NOMO-1 treated with DMSO at 0.1 percent for 48 hours (cell line): ENCODE measurements at regions not wholly inside any gene's neighbourhood (a gene's known extent, or its start where the extent isn't known, plus 50 kb on each side); places are given as distances from the start of the nearest gene placed in this dataset.

ENCODE experiments used
- DNase-seq: peaks from one replicate; lab custom pipeline; 2025; ENCODE audit not compliant: unreplicated experiment; lab: John Stamatoyannopoulos, UW

- no peak for DNase-seq
Observed at GRCh38 chr5:174307031-174307408, 261.5 kb downstream of the NSG2 start.

GRCh38 chr5:174307656-174308271, 262.3 kb downstream of the NSG2 start:
- no peak for DNase-seq

GRCh38 chr5:174309131-174309795, 263.8 kb downstream of the NSG2 start:
- DNase-seq: no peak

DNA sequence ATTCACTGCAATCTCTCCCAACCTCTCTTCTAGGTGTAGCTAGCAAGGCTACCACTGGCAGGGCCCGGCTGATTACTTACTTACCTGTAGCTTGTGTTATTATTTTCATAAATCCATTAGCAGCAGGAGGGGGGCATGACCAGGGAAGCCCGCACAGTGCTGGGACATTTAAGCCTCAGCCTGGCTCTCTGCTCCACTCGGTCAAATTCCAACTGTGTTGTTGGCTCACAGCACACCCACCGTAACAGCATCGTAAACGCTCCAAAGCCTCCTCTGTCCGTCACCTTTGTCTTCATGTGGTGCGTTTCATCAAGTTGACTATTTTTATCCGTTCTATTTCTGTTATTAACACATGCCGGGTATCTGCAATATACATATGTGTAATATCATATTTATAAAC, 264.7 kb downstream of the NSG2 start:
- no peak for DNase-seq

DNA sequence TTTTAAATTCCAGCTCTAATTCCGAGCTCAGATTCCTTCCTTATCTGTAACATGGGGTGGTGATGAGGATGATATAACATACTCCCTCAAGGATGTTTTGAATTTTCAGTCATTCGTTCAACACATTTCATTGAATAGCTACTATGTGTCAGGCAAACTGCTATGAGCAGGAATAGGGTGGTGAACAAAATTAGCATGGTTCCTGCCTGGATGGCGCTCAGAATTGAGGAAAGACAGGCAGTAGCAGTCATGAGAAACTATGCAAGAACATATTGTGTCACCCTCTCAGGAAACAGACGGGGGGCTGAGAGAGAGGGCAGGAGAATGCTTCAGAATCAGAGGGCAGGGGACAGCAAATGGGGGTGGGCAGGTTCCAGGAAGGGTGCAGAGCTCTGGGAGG, 265.2 kb downstream of the NSG2 start:
- DNase-seq: no peak

- DNase-seq: peak; percentile 4
Observed at GRCh38 chr5:174311121-174311520, 265.6 kb downstream of the NSG2 start.

DNA sequence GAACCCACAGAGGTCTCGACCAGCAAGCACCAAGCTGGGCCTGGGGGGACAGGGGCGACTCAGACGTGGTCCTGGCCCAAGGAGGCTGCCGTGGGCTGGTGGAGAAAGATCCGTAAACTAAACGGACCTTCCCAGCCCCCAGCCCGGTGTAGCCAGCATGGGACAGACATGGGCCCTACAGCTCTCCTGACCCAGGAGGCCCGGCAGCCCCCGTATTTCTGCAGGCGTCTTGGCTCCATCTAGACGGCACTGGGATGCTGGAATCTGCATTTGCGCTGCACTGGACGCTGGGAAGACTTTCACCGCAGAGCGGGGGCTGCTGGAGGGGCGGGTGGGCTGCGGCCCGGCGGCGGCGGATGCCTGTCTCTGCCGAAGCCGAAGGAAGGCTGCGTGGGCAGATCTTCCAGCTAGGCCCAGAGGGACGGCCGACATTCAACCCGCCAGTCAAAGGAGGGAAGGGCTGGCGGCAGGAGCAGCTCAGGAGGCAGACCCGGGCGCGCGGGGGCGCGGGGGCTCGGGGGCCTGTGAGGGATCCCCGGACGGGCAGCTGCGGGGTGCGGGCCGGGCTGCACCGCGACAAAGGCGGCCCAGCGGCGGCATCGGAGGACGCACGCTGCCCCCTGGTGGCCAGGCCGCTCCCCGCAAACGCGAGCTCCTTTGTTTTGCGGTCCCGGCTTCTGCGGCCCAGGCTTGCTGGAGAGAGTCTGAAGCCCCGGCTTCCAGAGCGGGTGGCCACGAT, 266.2 kb downstream of the NSG2 start:
- peak; percentile 42 for DNase-seq

DNA sequence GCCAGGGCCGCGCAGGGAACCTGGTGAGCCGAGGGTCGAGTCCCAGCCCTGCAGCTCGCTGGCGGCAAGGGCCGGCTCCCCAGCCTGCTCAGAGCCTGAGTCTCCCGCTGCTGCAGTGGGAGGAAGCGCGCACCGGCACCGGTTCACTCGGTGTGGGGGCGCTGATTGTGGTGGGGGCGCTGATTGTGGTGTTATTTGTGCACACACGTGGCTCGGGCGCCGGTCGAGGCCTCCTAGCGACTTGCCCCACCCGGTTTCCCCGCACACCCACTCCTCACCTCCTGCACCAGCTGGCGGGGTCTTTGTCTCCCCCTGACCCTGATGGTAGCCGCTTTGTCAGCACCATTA, 266.7 kb downstream of the NSG2 start:
- no peak for DNase-seq

DNA sequence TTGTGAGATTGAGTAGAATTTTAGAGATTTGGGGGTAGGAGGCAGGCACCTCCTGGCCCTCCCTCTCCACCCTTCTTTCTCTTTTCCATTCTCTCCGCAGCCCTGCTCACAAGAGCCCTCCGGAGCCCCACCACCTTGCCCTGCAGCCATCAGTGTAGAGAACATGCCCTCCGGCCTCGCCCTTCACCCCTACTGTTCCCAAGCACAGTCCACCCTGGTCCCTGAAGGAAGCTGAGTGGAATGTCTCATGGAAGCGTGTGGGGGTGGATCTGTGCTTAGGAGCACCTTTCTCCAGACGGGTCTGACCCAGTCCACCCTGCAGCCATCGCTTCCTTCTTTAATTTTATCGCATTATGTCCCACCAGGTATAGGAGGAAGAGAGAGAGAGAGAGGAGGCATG, 267.1 kb downstream of the NSG2 start:
- no peak for DNase-seq

GRCh38 chr5:174313615-174314014, 268.1 kb downstream of the NSG2 start:
- DNase-seq: no peak

GRCh38 chr5:174314261-174314660, 268.8 kb downstream of the NSG2 start:
- DNase-seq: no peak

- DNase-seq: no peak
Observed at GRCh38 chr5:174315471-174315870, 270.0 kb downstream of the NSG2 start.

DNA sequence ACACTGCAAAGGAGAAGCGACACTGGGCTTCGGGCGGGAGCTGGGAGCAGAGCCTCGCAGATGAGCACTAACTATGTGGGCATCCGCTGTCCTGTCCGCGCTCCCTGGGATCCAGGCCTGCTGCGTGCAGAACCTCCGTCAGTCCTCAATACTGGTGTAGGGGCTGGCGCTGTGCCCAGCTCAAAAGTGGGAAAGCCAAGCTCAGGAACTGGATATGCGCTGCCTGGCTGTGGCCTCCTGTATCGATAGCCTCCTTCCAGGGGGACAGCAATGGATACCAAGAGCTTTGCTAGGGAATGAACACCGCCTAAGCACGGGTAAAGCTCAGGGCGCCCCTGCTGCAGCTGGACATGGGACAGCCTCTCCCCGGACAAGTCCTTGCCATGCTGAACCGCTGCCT, 270.4 kb downstream of the NSG2 start:
- no peak for DNase-seq

- no peak for DNase-seq
Observed at GRCh38 chr5:174316326-174316725, 270.8 kb downstream of the NSG2 start.

DNA sequence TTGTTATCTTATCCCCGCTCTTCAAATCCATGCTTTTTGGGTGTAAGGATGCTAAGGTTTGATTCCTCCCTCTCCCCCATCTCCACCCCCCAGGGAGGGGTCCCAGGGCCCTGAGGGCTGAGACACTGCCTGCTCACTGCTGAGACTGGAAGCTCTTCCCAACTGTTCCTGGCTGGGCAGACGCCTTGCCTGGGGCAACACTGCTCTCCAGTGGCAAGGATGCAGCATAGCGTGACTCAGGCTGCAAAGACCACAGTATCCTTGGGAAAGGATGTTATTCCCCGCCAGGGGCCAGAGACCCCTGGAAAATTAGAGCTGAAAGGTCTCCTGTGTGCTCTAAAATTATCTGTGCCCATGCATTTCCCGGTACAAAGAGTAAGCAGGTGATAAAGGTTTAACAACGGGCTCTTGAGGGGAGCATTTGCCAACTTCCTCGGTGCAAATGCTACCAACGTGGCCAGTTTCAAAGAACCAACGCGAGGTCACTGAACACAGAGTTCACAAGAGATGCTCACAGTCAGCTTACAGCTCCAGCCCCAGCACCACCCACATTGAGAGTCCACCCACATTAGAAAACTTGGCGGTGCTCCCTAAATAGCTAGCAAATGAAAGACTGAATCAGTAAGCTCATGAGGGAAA, 271.9 kb downstream of the NSG2 start:
- DNase-seq: no peak

- no peak for DNase-seq
Observed at GRCh38 chr5:174318578-174318977, 273.1 kb downstream of the NSG2 start.

GRCh38 chr5:174319551-174319950, 274.0 kb downstream of the NSG2 start:
- DNase-seq: no peak

DNA sequence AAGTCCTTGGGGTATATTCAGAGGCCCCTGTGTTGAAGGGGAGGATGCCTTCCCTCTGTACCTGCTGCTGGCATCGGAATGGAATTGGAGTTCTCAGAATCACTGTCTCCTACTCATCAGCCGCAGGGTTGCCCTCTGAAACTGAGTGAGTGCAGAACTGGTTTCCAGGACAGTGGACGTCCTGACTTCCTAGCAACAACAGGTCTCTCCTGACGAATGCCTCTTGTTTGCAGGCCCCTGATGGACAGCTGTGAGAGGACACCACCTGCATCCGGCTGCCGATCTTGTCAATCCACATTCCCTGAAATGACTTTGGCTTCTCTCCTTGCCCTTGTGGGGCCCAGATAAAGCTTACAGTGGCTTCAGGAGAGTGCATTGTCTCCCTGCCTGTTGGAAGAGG, 274.5 kb downstream of the NSG2 start:
- DNase-seq: no peak

GRCh38 chr5:174323878-174324281, 278.4 kb downstream of the NSG2 start:
- peak; percentile 9 for DNase-seq

DNA sequence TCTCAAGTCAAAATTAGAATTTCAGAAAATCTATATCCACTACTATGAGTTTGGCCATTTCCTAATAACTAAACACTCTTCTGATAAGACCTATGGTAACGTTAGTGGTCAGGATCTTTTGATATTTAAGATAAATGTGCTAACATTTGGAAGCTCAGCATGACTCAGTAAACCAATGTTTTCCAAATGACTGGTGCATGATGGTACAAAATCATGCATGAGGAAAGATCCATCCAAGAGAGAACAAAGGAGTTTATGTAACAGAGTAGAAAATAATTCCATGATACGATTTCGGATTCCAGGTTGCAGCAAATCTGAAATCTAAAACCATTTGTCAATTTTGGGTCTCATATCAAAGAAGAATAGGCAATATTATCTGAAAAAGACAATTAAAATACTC, 279.2 kb downstream of the NSG2 start:
- DNase-seq: no peak

GRCh38 chr5:174325431-174325830, 279.9 kb downstream of the NSG2 start:
- DNase-seq: no peak

DNA sequence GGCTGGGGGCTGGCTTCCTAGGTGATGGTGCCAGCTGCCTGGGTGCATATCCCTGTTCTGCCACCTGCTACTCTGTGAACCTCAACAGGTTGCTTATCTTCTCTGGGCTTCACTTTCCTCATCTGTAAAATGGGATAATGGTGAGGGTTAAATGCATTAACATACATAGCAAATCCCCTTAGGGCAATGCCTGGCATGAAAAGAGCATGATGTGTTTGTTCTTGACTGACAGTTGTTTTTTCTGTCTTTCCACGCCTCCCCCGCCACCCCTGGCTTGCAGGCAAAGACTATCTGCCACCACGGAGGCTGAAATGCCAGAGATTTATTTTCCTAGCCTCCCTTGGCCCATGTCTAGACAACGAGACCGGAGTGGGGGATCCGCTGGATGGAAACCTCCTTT, 280.5 kb downstream of the NSG2 start:
- no peak for DNase-seq
